HPDE6-E6E7 (cell line): ENCODE measurements at regions not wholly inside any gene's neighbourhood (a gene's known extent, or its start where the extent isn't known, plus 50 kb on each side); places are given as distances from the start of the nearest gene placed in this dataset.

Experiments
- DNase-seq: peaks from one replicate; pipeline ENCODE4 v3.0.0; 2011; ENCODE audit warnings: missing footprints; ENCODE audit errors: extremely low spot score

DNA sequence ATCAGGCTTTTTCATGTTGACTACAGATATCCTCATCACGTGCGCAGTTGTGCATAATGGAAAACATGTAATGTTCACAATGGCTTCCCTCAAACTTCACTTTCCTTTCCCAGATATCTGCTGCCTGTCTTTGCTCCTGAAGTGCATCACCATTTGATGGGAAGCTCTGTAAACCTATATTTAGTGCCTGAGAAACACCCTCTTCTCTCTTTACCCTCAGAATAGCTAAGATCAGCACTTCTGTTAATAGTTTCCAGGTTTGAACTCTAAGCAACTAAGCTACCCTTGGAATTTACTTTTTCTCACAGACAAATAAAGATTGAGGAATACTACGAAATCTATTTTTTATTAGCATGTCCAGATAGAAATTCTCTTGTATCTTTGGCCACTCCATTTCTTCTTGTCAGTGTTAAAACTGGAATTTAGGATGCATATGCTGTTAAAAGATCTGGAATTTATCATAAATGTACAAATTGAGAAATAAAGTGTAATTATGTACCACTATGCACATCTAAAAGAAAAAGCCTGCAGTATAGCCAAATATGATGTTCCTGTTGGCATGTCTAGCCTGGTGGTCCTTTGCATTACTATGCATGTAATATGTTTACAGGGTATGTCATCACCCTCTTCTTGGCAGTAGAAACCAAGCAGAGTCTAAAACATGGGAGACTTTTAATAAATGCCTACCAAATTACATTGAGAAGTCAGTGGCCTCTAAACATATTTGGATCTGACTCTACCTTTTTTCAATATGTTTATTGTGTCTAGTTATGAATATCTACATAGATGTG, 278.7 kb downstream of the FIGN start:
- DNase-seq = no peak

DNA sequence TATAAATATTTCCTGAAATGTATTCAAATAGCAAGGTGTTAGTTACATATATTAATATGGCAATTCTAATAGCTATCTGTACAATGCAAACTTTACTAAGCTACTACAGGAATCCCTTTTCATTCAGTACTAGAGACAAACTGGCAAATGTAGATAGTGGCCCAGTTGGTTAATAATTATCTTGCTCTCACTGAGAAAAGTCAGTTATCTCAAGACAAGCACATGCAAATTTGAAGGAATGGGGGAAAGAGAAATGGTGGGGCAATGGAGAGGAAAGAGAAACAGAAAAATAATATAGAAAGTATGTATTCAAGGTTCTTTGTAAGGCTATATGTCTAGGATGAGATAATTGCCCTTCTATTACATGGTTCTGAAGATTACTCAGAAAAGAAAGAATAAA, 280.0 kb downstream of the FIGN start:
- no peak for DNase-seq

- no peak for DNase-seq
Observed at GRCh38 chr2:163453920-163454319, 281.9 kb downstream of the FIGN start.

- DNase-seq = no peak
Observed at GRCh38 chr2:163441603-163442002, 294.2 kb downstream of the FIGN start.

DNA sequence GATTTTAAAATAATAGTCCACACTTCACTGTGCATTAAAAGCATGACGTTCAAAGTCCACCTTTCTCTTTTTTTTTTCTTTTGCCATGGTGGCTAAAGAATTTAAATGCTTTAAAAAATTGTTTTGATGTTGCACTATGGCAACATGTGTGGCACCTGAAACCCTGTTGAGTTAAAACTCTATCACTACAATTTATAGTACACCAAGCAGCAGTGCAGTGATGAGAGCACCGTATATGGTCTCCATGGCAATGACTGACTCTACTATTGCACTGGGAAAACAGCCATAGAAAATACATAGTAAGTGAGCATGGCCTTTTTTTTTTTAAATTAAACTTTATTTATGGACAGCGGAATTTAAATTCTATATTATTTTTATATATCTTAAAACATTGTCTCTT, 298.8 kb downstream of the FIGN start:
- no peak for DNase-seq

- no peak for DNase-seq
Observed at GRCh38 chr2:163428187-163428586, 307.6 kb downstream of the FIGN start.

DNA sequence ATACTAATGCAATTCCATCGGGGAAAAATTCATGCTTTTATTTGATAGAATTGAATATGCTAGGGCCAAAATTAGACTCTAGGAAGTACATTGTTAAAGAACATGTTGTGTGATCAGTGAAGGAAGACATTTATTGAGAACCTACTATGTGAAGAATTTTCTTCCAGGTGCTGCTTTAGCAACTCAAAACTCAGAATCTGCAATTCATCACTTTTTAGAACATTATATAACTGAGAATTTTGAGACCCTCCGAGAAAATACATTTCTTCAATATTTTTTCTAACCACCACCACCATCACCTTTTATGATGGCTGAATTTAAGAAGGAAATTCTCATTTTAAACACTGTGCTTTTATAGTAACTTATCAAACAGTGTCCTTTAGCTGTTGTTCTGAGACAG, 315.2 kb downstream of the FIGN start:
- DNase-seq = no peak

DNA sequence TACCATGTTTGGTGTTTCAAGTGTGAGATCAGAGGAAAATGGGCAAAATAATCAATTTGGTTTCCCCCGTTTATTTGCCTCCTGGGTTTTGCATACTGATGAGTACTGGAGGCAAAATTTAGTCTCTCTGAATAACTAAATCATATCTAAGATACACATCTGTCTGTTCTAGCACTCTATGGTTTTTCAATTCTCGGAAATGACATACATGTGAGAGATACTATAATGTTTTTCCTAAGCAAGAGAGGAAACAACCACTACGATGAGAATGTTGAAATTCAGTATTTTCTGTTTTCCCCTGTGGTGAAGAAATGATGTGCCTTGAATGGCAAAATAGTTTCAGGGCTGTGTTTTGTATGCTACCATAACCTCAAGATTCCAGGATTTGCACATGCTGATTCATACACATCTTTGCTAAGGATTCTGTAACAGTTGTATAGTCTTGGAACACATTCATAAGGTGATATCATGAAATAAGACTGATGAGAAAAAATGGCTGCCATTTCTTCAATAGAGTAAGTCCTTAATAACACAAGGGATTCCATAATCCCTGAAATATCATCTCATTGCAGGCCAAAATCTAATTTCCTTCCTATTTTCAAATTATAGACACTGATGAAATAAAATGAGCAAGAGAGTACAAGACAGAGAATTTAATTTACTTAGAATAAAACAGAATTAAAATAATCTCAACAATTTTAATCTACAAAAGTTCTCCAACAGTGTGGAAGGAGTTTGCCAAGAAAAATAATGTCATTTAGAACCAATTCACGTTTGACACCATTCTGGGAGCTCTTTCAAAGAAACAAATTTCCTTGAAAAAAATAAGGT, 316.6 kb downstream of the FIGN start:
- no peak for DNase-seq

DNA sequence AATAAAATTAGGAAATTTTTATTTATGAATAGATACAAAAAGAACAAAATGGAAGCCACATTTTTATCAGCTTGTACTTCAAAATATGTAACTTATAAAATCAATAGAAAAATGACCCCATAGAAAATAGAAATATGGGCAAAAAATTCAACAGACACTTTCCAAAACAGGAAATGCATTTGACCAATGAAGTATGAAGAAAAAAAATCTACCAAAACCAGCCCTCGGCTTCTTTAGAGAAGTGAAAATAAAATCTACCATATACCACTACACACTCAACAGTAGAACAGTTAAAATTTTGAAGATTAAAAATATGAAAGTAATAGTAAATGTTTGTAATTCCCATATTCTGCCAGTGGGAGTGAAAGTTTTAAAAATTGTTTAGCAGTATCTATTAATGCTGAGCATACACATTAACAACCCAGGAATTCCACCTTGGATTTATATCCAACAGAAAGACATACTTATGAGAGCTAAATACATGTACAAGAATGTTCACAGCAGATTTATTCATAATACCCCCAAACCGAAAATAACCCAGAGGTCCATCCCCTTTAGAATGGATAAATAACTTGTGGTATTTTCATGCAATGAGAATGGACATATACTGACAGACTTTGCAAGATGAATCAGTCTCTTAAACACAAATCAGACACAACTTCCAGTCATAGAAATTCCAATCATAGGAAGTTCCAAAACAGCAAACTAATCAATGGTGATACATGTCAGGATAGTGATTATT, 318.0 kb downstream of the FIGN start:
- DNase-seq = no peak

DNA sequence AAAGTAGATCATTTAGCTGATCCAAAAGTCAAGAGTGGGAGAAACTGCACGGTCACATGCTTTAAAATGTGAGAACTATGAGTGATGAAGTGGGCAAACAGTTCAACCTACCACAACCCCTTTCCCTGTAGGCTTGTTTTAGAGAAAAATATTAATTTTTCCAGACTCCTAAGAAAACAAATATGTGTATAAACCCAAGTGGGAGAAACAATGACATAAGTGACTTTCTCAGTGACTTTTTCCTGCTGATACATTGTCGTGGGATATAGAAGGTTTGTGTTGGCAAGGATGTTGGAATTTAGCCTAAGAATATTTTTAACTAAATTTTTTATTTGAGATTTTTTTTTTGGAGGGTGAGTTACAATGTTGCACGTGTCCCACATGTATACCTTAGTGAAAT, 321.7 kb downstream of the FIGN start:
- DNase-seq = no peak

- no peak for DNase-seq
Observed at GRCh38 chr2:163407296-163407695, 328.5 kb downstream of the FIGN start.

- DNase-seq = no peak
Observed at GRCh38 chr2:163405298-163405697, 330.5 kb downstream of the FIGN start.

GRCh38 chr2:163401481-163401880, 334.3 kb downstream of the FIGN start:
- DNase-seq = no peak

GRCh38 chr2:163397451-163397850, 338.4 kb downstream of the FIGN start:
- DNase-seq = no peak

DNA sequence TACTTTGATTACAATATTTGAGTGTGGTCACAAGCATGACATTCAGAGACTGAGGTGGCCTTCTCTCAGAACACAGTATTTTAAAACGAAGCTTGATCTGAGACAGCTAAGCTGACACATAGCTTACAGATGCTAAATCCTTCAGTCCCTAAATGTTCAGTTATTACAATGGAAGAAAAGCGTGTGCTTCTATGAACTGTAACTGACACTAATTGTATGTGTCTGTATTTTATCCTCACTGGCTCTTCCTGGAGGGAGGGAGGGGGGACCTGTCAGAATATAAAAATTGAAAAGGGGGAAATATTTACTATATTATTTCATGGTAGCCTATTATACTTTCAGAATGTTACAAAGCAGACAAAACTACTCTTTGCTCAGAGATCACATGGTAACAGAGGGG, 340.2 kb downstream of the FIGN start:
- DNase-seq = no peak

DNA sequence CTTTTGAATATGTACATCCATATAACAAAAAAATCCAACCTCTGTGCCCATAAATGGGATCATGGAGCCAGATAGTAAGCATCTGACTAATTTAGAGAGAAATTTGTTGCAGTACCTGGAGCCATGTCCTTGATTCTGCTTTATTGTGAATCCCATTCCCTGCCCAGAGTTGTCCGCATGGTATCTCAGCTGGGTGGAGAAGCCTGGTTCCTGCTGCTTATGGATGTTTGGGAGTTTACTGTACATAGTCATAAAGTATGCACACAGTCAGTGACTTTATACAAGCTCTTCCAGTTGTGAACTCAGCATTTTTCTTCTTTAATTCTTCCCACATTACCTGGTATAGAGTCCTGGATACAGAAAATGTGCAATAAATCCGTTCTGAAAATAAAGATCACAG, 346.0 kb downstream of the FIGN start:
- no peak for DNase-seq

GRCh38 chr2:163375472-163375871, 360.3 kb downstream of the FIGN start:
- DNase-seq = no peak

GRCh38 chr2:163375070-163375469, 360.7 kb downstream of the FIGN start:
- no peak for DNase-seq

DNA sequence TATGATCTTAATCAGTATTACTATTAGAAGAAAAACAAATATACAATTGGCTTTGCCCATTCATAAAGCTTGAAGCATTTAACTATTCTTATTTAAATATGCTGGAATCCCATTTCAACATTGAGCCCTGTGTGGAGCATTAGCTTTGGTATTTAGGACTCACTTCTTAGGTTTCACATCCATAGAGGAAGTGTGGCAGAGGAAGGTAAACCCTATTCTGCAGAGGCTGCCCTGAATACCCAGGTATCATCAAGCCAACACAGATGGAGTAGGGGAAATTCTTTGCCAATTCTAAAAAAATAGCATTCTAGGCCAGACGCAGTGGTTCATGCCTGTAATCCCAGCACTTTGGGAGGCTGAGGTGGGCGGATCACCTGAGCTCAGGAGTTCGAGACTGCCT, 361.5 kb downstream of the FIGN start:
- no peak for DNase-seq

- no peak for DNase-seq
Observed at GRCh38 chr2:163373496-163373895, 362.3 kb downstream of the FIGN start.

DNA sequence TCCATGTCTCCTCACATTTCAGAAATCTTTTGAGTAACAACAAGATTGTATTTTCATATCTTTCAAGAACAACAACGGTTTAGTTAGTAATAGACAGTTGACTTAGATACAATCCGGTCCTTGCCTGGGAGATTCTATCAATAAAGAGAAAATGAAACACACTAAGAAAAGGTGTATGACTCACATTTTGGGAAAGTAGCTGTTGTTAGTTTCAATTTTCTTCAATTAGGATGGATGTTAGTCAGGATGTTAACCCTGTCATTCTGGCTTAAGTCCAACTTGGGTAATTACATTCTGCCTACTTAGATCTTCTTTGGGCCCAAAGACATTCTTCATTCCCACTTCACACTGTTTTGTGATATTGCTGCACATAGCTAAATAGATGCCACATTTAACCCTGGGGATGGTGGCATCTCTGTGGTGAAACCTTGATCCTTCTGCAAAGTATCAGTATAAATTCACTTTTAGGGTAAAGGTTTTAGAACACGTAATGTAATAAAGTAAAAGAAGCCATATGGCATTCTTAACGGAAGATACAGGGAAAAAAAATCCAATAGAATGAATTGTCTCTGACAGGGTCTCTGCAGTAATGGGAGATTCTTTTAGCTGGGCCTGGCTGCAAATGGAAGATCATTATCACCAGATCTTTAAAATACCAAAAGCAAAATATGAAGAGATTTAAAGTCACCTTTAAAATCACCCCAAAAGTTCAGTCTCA, 365.5 kb downstream of the FIGN start:
- DNase-seq = peak; percentile 14

DNA sequence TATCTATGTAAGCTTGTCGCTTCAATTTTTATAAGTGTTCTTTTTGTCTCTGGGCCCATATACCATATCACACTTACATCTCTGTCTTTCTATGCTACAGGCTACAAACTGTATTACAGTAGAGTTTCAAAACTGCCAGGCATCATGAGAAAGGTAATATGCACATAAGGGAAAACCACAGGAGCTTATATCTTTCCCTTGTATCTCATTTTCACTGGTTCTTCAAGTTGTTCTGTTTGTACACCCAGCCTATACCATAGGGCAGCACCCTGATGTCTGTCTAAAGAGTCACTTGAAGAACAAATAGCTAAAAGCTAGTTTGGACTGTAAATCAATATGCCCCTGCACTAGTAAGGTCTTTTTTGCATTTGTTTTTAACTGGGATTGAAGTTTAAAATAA, 366.7 kb downstream of the FIGN start:
- no peak for DNase-seq
